SK-N-MC (cell line): ENCODE measurements at regions not wholly inside any gene's neighbourhood (a gene's known extent, or its start where the extent isn't known, plus 50 kb on each side); places are given as distances from the start of the nearest gene placed in this dataset.
"Not testable (repeated sequence)": the region's sequence is repeated elsewhere in the genome, so short reads cannot be mapped to it uniquely, and the experiment has no call there.

Experiments
- DNase-seq: peaks from one replicate; pipeline ENCODE4 v3.0.0-alpha.2; 2011; ENCODE audit warnings: low read depth, low spot score
- H3K27ac ChIP-seq: fragments of 200-600 bp; sonication (generic); 2 replicates; pipeline ENCODE4 v1.5.1; 2016; ENCODE audit warnings: mixed run types
- H3K36me3 ChIP-seq: fragments of 200-600 bp; sonication (generic); 2 replicates; pipeline ENCODE4 v1.6.1; 2017; ENCODE audit warnings: antibody characterized with exemption, low read length, mixed read lengths; ENCODE audit not compliant: insufficient read depth
- H3K4me3 ChIP-seq: fragments of 200-600 bp; sonication (generic); 2 replicates; pipeline ENCODE4 v1.5.1; 2016
- H3K9ac ChIP-seq: fragments of 200-600 bp; sonication (generic); 2 replicates; pipeline ENCODE4 v1.8.0; 2017; ENCODE audit warnings: mixed run types, mixed read lengths; ENCODE audit not compliant: insufficient read length
- H3K9me3 ChIP-seq: fragments of 200-600 bp; sonication (generic); 2 replicates; pipeline ENCODE4 v1.6.1; 2017; ENCODE audit warnings: low read depth, mild to moderate bottlenecking, antibody characterized with exemption, low read length, moderate library complexity, mixed read lengths
- EZH2 ChIP-seq: fragments of 200-600 bp; sonication (generic); IDR thresholded peaks from one replicate; pipeline ENCODE4 v1.6.1; 2017; ENCODE audit warnings: antibody characterized with exemption
- FOXP2 ChIP-seq: optimal IDR thresholded peaks from 2 replicates; pipeline ENCODE3; 2011; ENCODE audit warnings: mild to moderate bottlenecking, moderate library complexity; ENCODE audit not compliant: insufficient read depth; ENCODE audit errors: extremely low read length, control extremely low read depth
- POLR2AphosphoS5 ChIP-seq: IDR thresholded peaks from 2 replicates; pipeline ENCODE4 v1.6.1; 2012; ENCODE audit warnings: mild to moderate bottlenecking, low read depth, low read length, borderline replicate concordance

- Histone ChIP-seq H3K27ac (no peak overlapping the region), H3K36me3 (no peaks in the 10 kb centered on the region), H3K4me3 (no peak overlapping the region), H3K9ac (no peak overlapping the region), H3K9me3 (no peaks in the 10 kb centered on the region; the same call in 1 of the 2 replicates)
- TF ChIP-seq POLR2AphosphoS5 (no peak), FOXP2 (no peak), EZH2 (no peak)
- DNase-seq = no peak
These were observed 135.0 kb upstream of the PALS2 start for GRCh38 chr7:24438232-24438631.

- not testable (repeated sequence) for H3K27ac ChIP-seq, DNase-seq, H3K36me3 ChIP-seq, H3K4me3 ChIP-seq, H3K9ac ChIP-seq, H3K9me3 ChIP-seq
These were observed 134.1 kb upstream of the PALS2 start for GRCh38 chr7:24439104-24439503.

DNA sequence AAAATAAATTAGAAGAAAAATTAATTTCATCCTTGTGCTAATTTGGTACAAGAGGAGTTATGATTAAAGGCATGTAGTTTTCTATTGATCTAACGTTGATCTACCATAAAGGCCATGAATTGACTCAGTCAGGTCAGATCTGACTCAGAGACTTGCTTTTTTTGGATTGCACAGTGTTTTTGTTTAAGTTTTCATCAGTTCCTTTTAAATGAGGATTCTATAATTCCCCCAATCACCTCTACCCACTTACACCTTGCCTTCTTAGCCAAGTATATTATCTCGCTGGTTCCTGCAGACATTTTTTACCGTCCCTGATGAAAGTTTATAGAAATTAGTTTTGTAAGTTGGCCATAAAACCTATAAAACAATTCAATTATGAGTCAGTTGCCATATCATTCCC is 132.4 kb upstream of the PALS2 start:
- Histone ChIP-seq H3K9ac (no peak overlapping the region), H3K4me3 (no peak overlapping the region), H3K36me3 (no peaks in the 10 kb centered on the region), H3K9me3 (no peaks in the 10 kb centered on the region; the same call in 1 of the 2 replicates), H3K27ac (no peak overlapping the region)
- TF ChIP-seq EZH2 = no peak
- TF ChIP-seq FOXP2 = no peak
- no peak for TF ChIP-seq POLR2AphosphoS5
- DNase-seq = no peak

DNA sequence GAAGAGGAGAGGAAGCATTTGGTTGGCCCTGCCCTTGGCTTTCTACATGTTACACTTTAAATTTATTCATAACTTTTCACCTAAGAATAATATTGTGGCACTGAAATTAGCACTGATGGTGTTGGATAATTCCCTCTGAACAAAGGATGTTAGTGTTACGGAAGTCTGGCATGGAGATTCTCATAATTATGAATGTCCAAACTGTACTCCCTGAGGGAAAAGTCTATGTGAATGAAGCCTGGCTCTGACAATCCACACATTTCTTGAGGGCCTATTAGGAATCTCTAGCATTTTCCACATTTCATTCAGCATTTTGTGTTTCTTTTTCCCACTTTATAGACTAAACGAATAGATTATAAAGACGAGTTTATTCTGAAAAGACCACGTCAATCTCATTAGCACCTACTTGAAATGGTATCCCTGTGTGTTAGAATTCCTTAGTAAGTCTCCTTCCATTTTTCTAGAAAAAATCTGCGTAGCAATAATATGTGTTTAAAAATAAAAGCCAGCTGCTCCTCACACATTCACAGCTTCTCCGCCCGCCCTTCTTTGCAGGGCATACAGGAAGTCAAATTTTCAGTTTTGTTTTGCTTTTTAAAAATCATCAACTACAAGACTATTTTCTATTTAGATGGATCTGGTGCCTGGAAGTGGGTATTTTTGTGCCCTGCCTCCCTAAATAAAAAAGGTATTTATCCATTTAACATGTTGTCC is 131.8 kb upstream of the PALS2 start:
- H3K9me3 ChIP-seq = no peaks in the 10 kb centered on the region; the same call in 1 of the 2 replicates
- no peak overlapping the region for H3K27ac ChIP-seq
- no peak for TF ChIP-seq EZH2
- no peak overlapping the region for H3K4me3 ChIP-seq
- DNase-seq = no peak
- no peaks in the 10 kb centered on the region for H3K36me3 ChIP-seq
- H3K9ac ChIP-seq = no peak overlapping the region

DNA sequence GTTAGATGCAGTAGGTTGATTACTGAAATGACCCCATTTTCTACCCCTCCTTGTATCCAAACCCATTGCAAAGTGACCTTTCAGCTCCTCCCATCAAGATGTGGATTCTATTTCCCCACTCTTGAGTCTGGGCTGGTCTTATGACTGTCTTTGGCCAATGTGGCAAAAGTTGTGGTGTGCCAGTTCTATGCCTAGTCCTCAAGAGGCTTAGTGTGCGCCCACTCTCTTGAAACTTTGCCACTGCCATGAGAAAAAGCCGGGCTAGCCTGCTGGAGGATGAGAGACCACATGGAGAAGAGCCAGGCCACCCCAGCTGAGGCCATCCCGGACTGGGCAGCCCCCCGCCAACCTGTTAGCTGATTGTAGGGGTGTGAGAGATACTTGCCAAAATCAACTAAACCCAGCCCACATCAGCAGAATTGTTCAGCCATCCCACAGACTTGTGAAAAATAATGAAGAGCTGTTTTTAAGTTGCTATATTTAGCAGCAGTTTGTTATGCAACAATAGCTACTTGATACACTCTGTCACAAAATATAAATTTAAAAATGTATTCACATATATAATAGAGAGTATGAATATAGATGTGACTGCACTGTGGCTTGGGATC is 131.0 kb upstream of the PALS2 start:
- Histone ChIP-seq H3K4me3 (no peak overlapping the region), H3K9ac (no peak overlapping the region), H3K36me3 (no peaks in the 10 kb centered on the region), H3K27ac (no peak overlapping the region), H3K9me3 (no peaks in the 10 kb centered on the region; the same call in 1 of the 2 replicates)
- DNase-seq = no peak
- no peak for TF ChIP-seq EZH2
- TF ChIP-seq FOXP2 = no peak
- no peak for TF ChIP-seq POLR2AphosphoS5

DNA sequence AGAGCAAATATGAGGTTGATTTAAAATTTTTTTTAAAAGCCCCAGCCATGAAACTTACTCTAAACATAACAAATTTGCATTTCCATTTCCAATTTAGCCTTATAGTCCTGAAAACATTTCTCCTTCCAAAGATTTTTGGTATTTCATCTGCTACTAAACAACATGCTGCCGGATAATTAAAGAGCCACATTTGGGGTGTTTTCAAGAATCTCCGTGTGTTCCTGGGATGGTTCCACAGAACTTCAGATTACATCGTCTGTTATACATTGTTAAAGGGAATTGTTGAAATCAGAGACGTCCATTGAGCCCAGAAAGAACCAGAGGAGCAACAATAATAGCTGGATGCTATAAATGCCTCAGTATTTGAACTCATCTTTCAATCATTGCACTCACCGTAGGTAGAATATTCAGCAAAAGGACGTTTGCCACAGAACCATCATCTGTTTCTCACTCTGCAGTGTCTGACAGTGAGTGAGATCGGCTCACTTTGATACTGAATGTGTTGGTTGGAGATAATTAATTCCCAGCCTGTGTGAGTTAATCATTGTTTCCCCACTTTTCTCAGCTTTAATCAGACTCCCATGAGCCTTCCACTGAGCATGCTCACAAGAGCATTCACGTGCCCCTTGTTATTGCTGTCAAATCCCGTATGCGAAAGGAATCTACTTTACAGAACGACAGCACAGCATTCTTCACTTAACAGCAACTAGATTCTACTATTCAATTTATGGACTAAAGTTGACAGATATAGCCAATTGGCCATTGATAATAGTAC is 128.4 kb upstream of the PALS2 start:
- H3K4me3 ChIP-seq = no peak overlapping the region
- TF ChIP-seq EZH2 (no peak), POLR2AphosphoS5 (no peak), FOXP2 (no peak)
- H3K27ac ChIP-seq = no peak overlapping the region
- DNase-seq = no peak
- no peaks in the 10 kb centered on the region; the same call in 1 of the 2 replicates for H3K9me3 ChIP-seq
- no peaks in the 10 kb centered on the region for H3K36me3 ChIP-seq
- no peak overlapping the region for H3K9ac ChIP-seq

DNA sequence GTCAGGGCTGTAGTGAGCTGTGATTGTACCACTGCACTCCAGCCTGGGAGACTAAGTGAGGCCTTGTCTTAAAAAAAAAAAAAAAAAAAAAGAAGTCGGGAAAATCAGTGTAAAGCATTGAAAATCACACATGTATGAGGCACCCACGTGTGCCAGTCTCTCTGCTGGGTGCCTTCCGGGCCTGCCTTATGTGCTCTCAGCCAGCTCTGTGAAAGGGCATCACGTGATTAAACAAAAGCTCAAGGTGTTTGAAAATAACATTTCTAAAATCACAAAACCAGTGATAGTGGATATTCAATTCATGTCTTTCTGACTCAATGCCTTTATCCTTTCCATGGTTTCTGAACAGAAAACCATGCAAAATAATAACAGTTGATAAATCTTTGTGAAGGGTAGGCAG is 125.2 kb upstream of the PALS2 start:
- peak overlapping the region; percentile 40 for H3K9ac ChIP-seq
- TF ChIP-seq POLR2AphosphoS5 (no peak), FOXP2 (no peak), EZH2 (no peak)
- peak overlapping the region; percentile 55; the same call in 1 of the 2 replicates for H3K27ac ChIP-seq
- DNase-seq = no peak
- no peaks in the 10 kb centered on the region for H3K36me3 ChIP-seq
- H3K4me3 ChIP-seq = no peak overlapping the region
- no peaks in the 10 kb centered on the region; the same call in 1 of the 2 replicates for H3K9me3 ChIP-seq

DNA sequence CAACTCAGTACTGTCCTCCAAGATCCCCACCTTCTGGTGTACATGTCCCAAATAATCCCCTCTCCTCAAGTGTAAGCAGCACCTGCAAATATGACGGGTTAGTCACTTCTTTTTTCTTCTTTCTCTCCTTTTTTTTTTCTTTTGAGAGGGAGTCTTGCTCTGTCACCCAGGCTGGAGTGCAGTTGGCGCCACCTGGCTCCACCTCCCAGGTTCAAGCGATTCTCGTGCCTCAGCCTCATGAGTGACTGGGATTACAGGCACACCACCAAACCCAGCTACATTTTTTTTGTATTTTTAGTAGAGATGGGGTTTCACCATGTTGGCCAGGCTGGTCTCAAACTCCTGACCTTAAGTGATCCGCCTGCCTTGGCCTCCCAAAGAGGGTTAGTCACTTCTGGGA is 123.8 kb upstream of the PALS2 start:
- not testable (repeated sequence) for H3K27ac ChIP-seq, H3K4me3 ChIP-seq, H3K9ac ChIP-seq, DNase-seq, H3K9me3 ChIP-seq, H3K36me3 ChIP-seq
